HEK293 (cell line): ENCODE measurements at regions not wholly inside any gene's neighbourhood (a gene's known extent, or its start where the extent isn't known, plus 50 kb on each side); places are given as distances from the start of the nearest gene placed in this dataset.

Experiments
- CTCF ChIP-seq: fragments of 450-650 bp; formaldehyde crosslinking; IDR thresholded peaks from 2 replicates; pipeline ENCODE4 v1.5.1; 2016; ENCODE audit warnings: missing biosample characterization, missing genetic modification characterization
- KLF16 ChIP-seq: fragments of 450-650 bp; formaldehyde crosslinking; IDR thresholded peaks from 2 replicates; pipeline ENCODE4 v1.5.1; 2017; ENCODE audit warnings: missing biosample characterization, missing genetic modification characterization
- PRDM10 ChIP-seq: fragments of 450-650 bp; formaldehyde crosslinking; IDR thresholded peaks from 2 replicates; pipeline ENCODE4 v1.5.1; 2016; ENCODE audit warnings: missing biosample characterization, missing genetic modification characterization
- ZBTB17 ChIP-seq: fragments of 450-650 bp; formaldehyde crosslinking; IDR thresholded peaks from 2 replicates; pipeline ENCODE4 v1.5.1; 2016; ENCODE audit warnings: missing biosample characterization, missing genetic modification characterization
- ZNF138 ChIP-seq: fragments of 450-650 bp; formaldehyde crosslinking; IDR thresholded peaks from 2 replicates; pipeline ENCODE4 v1.5.1; 2016; ENCODE audit warnings: missing biosample characterization, missing genetic modification characterization, borderline replicate concordance
- ZNF18 ChIP-seq: fragments of 450-650 bp; formaldehyde crosslinking; IDR thresholded peaks from 2 replicates; pipeline ENCODE4 v1.5.1; 2016; ENCODE audit warnings: missing biosample characterization, missing genetic modification characterization
- ZNF19 ChIP-seq: fragments of 450-650 bp; formaldehyde crosslinking; IDR thresholded peaks from 2 replicates; pipeline ENCODE4; 2016; ENCODE audit warnings: missing biosample characterization, missing genetic modification characterization, low read depth
- ZNF37A ChIP-seq: fragments of 450-650 bp; IDR thresholded peaks from 2 replicates; pipeline ENCODE4 v1.5.1; 2018; ENCODE audit warnings: missing biosample characterization, missing genetic modification characterization
- ZNF629 ChIP-seq: fragments of 450-650 bp; formaldehyde crosslinking; IDR thresholded peaks from 2 replicates; pipeline ENCODE4 v1.5.1; 2017; ENCODE audit warnings: missing biosample characterization, missing genetic modification characterization
- ZNF707 ChIP-seq: fragments of 450-650 bp; formaldehyde crosslinking; IDR thresholded peaks from 2 replicates; pipeline ENCODE4 v1.5.1; 2016; ENCODE audit warnings: missing biosample characterization, missing genetic modification characterization
- ZNF837 ChIP-seq: fragments of 450-650 bp; formaldehyde crosslinking; IDR thresholded peaks from 2 replicates; pipeline ENCODE4 v1.5.1; 2016; ENCODE audit warnings: missing biosample characterization, missing genetic modification characterization

- TF ChIP-seq ZNF18 (no peak), ZNF37A (tag by site-specific recombination) (no peak), ZNF19 (tag by site-specific recombination) (no peak), KLF16 (no peak), ZNF629 (no peak), ZBTB17 (no peak), ZNF138 (tag by site-specific recombination) (no peak), ZNF707 (tag by site-specific recombination) (no peak), PRDM10 (tag by site-specific recombination) (no peak), CTCF (tag by site-specific recombination) (no peak), ZNF837 (tag by site-specific recombination) (no peak)
Measured at GRCh38 chr6:147023581-147023980, 180.6 kb upstream of the STXBP5 start.
